ENCODE measurements at regions not wholly inside any gene's neighbourhood (a gene's known extent, or its start where the extent isn't known, plus 50 kb on each side); places are given as distances from the start of the nearest gene placed in this dataset.
"Not testable (repeated sequence)": the region's sequence is repeated elsewhere in the genome, so short reads cannot be mapped to it uniquely, and the experiment has no call there.

DNA sequence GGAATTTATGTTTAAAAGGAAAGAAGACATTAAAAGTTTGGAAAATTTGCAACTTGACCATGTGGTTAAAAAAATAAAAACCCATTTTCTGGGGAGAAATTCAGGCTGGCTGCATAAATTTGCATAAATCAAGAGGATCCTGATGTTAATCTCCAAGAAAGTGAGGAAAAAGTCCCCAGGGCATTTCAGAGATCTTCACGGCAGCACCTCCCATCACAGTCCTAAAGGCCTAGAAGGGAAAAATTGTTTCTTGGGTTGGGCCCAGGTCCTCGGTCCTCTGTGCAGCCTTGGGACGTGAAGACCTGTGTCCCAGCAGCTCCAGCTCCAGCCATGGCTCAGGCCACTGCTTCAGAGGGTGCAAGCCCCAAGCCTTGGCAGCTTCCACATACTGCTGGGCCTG, 560.3 kb downstream of the PRIM2 start:
- H3K27ac Mint-ChIP-seq (ENCODE audit: low read depth); H3K4me3 Mint-ChIP-seq; H3K27me3 Mint-ChIP-seq; ATAC-seq (replicated peaks; ENCODE audit: extremely low read depth, poor library complexity, severe bottlenecking); DNase-seq (ENCODE audit: low spot score in 2 of 2); H3K4me1 Mint-ChIP-seq; H3K9me3 Mint-ChIP-seq; H3K36me3 Mint-ChIP-seq (ENCODE audit: insufficient read depth): not testable (repeated sequence)

DNA sequence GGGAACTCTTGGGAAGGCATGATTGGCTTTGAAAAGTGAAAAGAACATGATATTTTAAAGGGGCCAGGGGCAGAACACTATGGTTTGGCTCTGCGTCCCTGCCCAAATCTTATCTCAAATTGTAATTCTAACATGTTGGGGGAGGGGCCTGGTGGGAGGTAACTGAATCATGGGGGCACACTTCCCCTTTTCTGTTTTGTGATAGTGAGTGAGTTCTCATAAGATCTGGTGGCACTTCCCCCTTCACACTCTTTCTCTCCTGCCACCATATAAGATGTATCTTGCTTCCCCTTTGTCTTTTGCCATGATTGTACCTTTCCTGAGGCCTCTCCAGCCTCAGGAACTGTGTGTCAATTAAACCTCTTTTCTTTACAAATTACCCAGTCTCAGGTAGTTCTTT, 561.4 kb downstream of the PRIM2 start:
- not testable (repeated sequence) for ATAC-seq (replicated peaks; ENCODE audit: extremely low read depth, poor library complexity, severe bottlenecking); H3K4me1 Mint-ChIP-seq; DNase-seq (ENCODE audit: low spot score in 2 of 2); H3K9me3 Mint-ChIP-seq; H3K4me3 Mint-ChIP-seq; H3K27ac Mint-ChIP-seq (ENCODE audit: low read depth); H3K36me3 Mint-ChIP-seq (ENCODE audit: insufficient read depth); H3K27me3 Mint-ChIP-seq

DNA sequence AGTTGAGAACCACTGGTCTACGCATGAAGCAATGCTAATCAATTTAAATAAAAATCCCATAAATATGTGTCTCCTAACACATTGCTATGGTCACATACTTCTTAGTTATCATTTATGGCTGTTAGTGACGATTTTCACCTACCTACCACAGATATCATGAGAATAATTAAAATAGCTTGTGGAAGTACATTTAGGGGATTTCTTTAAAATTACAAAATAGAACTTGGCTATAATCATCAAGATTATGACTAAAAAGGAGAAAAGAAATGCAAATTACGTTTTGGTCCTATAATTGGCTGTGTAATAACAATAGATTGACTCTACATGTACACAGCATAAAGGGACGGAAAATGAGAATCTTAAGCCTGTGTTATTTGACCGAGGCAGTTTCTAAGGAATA, 581.4 kb downstream of the PRIM2 start:
- not testable (repeated sequence) for H3K9me3 Mint-ChIP-seq; H3K4me3 Mint-ChIP-seq; ATAC-seq (replicated peaks; ENCODE audit: extremely low read depth, poor library complexity, severe bottlenecking); H3K27ac Mint-ChIP-seq (ENCODE audit: low read depth); H3K27me3 Mint-ChIP-seq; H3K36me3 Mint-ChIP-seq (ENCODE audit: insufficient read depth); DNase-seq (ENCODE audit: low spot score in 2 of 2); H3K4me1 Mint-ChIP-seq

DNA sequence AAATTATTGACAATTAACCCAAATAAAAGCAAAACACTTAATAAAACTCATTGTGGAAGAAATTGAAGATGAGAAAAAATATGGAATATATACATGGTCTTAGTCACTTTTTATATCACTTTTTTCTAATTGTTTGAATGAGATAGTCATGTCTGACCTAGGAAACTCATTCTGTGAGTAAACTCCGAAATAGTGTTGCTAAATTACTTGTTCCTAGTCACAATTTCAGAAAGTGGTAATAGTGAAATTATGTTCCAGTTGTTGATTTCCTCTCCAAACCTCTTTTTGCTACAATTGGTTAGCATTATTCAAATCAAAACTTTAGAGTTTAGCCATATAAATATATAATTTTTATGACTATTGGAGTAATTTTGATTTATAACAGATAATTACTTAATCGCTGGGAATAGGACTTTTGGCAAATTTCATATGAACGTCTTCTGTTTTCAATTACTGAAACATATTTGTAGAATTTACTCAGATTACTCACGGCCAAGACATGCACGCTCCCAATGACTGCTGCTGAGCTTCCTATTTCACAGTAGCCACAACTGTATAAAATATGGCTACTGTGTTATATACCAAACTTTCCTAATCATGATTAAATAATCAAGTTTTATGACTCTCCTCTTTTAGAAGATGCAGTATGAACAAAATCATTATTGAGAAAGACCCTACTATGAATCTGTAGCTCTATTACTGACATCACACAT, 583.4 kb downstream of the PRIM2 start:
- not testable (repeated sequence) for H3K4me1 Mint-ChIP-seq; DNase-seq (ENCODE audit: low spot score in 2 of 2); H3K36me3 Mint-ChIP-seq (ENCODE audit: insufficient read depth); H3K4me3 Mint-ChIP-seq; H3K9me3 Mint-ChIP-seq; H3K27ac Mint-ChIP-seq (ENCODE audit: low read depth); H3K27me3 Mint-ChIP-seq; ATAC-seq (replicated peaks; ENCODE audit: extremely low read depth, poor library complexity, severe bottlenecking)

DNA sequence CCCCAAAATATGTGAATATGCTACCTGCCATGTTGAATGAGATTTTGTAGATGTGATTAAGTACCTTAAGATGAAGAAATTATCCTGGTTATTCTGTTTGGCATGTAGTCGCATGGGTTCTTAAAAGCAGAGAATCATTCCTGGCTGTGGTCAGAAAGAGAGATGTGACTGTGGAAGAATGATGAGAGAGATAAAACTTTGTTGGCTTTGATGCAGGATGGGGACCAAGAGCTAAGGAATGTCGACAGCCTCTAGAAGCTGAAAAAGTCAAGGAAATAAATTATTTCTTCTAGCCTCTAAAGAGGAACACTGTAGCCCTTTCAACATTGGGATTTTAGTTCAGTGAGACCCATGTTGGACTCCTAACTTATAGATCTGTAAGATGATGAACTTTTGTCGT, 584.0 kb downstream of the PRIM2 start:
- DNase-seq (ENCODE audit: low spot score in 2 of 2); H3K9me3 Mint-ChIP-seq; H3K4me3 Mint-ChIP-seq; H3K27ac Mint-ChIP-seq (ENCODE audit: low read depth); ATAC-seq (replicated peaks; ENCODE audit: extremely low read depth, poor library complexity, severe bottlenecking); H3K4me1 Mint-ChIP-seq; H3K36me3 Mint-ChIP-seq (ENCODE audit: insufficient read depth); H3K27me3 Mint-ChIP-seq: not testable (repeated sequence)

DNA sequence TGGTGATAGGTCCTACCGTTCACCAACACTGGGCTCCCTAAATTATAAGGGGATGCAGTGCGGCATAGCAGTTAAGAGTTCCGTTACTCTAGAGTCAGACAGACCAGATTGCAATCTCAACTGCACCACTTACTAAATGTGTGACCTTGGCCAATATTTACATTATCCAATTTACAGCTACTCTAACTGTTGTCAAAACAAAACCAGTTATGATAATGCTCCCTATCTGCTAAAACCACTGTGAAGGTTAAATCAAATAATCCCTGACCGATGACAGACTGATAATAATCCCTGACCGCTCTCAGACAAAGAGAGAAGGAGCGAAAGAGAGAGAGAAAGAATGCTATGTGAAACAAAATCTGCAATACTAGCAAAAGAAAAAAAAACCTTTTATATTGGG, 586.9 kb downstream of the PRIM2 start:
- H3K27me3 Mint-ChIP-seq; H3K4me1 Mint-ChIP-seq; H3K9me3 Mint-ChIP-seq; ATAC-seq (replicated peaks; ENCODE audit: extremely low read depth, poor library complexity, severe bottlenecking); H3K4me3 Mint-ChIP-seq; H3K36me3 Mint-ChIP-seq (ENCODE audit: insufficient read depth); DNase-seq (ENCODE audit: low spot score in 2 of 2); H3K27ac Mint-ChIP-seq (ENCODE audit: low read depth): not testable (repeated sequence)

DNA sequence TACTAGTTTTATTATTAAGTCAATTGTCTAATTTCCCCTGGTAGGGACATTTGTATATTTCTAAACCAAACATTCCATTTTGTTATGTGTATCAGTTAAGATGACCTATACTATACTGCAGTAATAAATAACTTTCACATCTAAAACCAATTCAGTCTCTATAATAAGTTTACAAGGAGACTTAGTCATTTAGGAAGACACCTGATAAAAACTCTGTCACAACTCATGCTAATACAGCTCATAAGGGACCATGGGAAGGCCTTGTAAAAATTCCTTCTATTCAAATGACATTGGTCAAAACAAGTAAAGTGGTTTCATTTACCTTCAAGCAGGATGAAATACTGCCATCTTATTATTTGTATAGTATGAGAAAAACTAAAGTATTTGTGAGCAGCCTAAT, 597.9 kb downstream of the PRIM2 start:
- H3K27ac Mint-ChIP-seq (ENCODE audit: low read depth); H3K27me3 Mint-ChIP-seq; H3K9me3 Mint-ChIP-seq; DNase-seq (ENCODE audit: low spot score in 2 of 2); ATAC-seq (replicated peaks; ENCODE audit: extremely low read depth, poor library complexity, severe bottlenecking); H3K4me3 Mint-ChIP-seq; H3K36me3 Mint-ChIP-seq (ENCODE audit: insufficient read depth); H3K4me1 Mint-ChIP-seq: not testable (repeated sequence)

DNA sequence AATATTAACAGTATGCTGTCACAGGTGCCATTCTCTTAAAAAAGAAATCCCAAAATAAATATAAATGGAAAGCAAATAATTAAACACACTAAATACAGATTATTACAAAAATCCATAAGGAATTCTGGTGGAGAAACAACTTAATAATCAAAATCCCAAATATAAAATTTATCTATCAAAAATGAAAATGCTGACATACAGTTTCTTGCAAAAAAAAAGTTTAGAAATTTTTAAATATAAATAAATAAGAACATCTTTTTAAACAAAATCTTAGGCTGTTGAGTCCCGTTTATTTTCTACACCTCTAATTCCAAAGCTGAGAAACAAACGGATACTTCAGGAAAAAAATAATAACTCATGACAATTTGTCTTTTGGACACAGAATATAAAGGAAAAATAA, 625.5 kb downstream of the PRIM2 start:
- H3K4me3 Mint-ChIP-seq; H3K27ac Mint-ChIP-seq (ENCODE audit: low read depth); ATAC-seq (replicated peaks; ENCODE audit: extremely low read depth, poor library complexity, severe bottlenecking); H3K27me3 Mint-ChIP-seq; DNase-seq (ENCODE audit: low spot score in 2 of 2); H3K9me3 Mint-ChIP-seq; H3K4me1 Mint-ChIP-seq: not testable (repeated sequence)
- peaks cover 12% of the 10 kb centered on the region for H3K36me3 Mint-ChIP-seq (ENCODE audit: insufficient read depth)

DNA sequence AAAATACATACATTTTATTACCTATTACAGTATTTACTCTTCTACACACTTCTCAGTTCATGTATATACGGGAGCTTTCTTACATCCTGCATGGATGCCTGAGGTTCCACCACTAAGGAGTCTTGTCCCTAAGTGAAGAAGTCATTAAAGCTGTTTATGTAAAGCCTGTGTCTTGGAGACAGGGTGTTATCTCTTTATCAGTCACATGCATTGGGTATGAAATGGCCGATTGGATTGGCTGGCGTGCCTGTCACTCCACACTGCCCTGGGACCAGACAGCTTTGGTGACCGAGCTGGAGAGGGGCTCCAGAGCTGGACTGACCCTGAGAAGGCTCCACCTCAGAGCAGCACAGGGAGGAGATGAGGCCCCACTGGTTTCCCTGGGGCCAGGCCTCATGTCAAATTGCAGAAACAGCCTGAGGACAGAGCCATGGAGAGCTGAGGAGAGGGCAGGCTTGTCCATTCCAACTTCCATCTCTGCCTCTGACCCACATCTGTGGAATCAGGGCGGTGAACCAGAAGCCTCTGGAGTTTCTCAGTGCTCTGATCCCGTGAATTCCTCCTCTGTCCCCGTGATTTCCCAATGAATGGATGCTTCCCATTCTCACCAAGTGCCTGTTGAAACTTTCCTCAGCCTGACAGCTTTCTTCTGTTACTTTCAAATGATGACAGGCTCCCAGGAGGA, 628.8 kb downstream of the PRIM2 start:
- H3K27ac Mint-ChIP-seq (ENCODE audit: low read depth); H3K27me3 Mint-ChIP-seq; ATAC-seq (replicated peaks; ENCODE audit: extremely low read depth, poor library complexity, severe bottlenecking): not testable (repeated sequence)

DNA sequence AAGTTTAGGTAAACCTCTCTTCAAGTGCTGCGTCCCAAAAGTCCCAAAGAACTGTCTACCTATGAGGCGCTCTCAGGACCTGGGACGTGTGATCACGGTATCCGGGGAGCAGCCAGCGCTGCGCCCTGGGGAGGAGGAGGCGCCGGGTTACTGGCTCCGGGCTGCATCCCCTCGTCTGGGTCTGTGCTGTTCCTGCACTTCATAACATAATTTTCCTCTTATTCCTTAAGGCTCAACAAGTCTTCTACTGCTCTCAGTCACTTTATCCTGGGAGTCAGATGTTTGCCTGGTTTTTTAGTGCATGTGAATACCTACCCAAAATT, 629.3 kb downstream of the PRIM2 start:
- not testable (repeated sequence) for H3K4me3 Mint-ChIP-seq

More for the DNA sequence above, 628.8 kb downstream of the PRIM2 start:
- DNase-seq (ENCODE audit: low spot score in 2 of 2); H3K9me3 Mint-ChIP-seq; H3K4me3 Mint-ChIP-seq; H3K4me1 Mint-ChIP-seq: not testable (repeated sequence)
- H3K36me3 Mint-ChIP-seq (ENCODE audit: insufficient read depth) = peaks cover 22% of the 10 kb centered on the region

DNA sequence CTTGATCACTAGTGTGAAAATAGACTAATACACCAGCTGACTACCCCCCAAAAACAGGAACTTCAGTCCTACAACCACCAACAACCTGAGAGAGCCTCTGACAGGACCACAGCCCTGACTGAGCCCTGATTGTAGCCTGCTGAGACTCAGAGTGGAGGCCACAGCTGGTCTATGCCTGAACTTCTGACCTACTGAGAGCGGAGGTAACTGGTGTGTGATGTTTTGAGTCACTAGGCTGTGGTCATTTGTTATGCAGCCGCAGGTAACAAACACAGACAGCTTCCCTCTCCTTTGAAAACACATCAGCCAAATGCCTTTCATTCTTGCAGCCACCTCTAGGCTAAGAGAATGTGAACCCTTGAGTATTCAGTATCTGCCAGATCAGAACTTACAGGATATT, 631.1 kb downstream of the PRIM2 start:
- H3K4me1 Mint-ChIP-seq; H3K4me3 Mint-ChIP-seq; DNase-seq (ENCODE audit: low spot score in 2 of 2); H3K27me3 Mint-ChIP-seq; ATAC-seq (replicated peaks; ENCODE audit: extremely low read depth, poor library complexity, severe bottlenecking); H3K9me3 Mint-ChIP-seq; H3K27ac Mint-ChIP-seq (ENCODE audit: low read depth): not testable (repeated sequence)
- H3K36me3 Mint-ChIP-seq (ENCODE audit: insufficient read depth) = peaks cover 28% of the 10 kb centered on the region

More for the DNA sequence above, 629.3 kb downstream of the PRIM2 start:
- not testable (repeated sequence) for H3K4me1 Mint-ChIP-seq; DNase-seq (ENCODE audit: low spot score in 2 of 2); H3K27me3 Mint-ChIP-seq; H3K9me3 Mint-ChIP-seq; ATAC-seq (replicated peaks; ENCODE audit: extremely low read depth, poor library complexity, severe bottlenecking); H3K27ac Mint-ChIP-seq (ENCODE audit: low read depth)
- peaks cover 22% of the 10 kb centered on the region for H3K36me3 Mint-ChIP-seq (ENCODE audit: insufficient read depth)

DNA sequence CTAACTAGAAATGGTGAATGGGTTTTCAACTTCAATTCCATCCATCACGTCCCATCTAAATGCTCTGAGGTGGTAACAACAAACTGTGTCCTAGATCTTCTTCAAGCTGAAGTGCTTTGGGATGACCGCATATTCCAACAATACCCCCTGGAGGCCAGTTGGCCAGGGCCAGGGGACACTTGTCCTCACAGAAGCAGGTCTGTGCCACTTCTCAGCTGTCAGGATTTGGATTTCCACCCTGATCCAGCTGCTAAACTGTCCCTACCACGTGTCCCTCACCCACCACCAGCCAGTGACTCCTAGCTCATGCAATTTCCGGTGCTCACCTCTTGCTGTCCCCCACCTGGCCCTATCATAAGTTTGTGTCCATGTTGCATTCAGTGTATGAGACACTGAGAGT, 633.0 kb downstream of the PRIM2 start:
- not testable (repeated sequence) for H3K27ac Mint-ChIP-seq (ENCODE audit: low read depth); ATAC-seq (replicated peaks; ENCODE audit: extremely low read depth, poor library complexity, severe bottlenecking)

DNA sequence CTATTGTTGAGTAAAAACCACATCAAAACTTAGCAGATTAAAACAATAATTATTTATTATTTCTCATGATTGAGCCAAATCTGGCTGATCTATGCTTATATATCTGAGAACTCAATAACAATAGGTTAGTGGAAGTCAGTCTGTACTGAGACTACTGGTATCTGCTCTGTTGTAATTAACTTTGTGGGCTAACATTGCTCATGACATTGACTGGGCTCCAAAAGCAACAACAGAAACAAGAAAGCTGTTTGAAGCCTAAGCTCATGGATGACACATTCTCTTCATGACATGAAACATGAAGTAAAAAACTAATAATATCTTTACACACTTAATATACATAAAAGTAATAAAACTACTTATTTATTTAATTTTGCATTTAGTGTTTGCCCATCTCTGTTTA, 649.3 kb downstream of the PRIM2 start:
- H3K4me3 Mint-ChIP-seq; H3K9me3 Mint-ChIP-seq; H3K27ac Mint-ChIP-seq (ENCODE audit: low read depth); H3K36me3 Mint-ChIP-seq (ENCODE audit: insufficient read depth); ATAC-seq (replicated peaks; ENCODE audit: extremely low read depth, poor library complexity, severe bottlenecking); H3K4me1 Mint-ChIP-seq; DNase-seq (ENCODE audit: low spot score in 2 of 2): not testable (repeated sequence)
- peaks cover 36% of the 10 kb centered on the region for H3K27me3 Mint-ChIP-seq

More for the DNA sequence above, 633.0 kb downstream of the PRIM2 start:
- H3K4me3 Mint-ChIP-seq; H3K9me3 Mint-ChIP-seq; DNase-seq (ENCODE audit: low spot score in 2 of 2); H3K4me1 Mint-ChIP-seq; H3K27me3 Mint-ChIP-seq: not testable (repeated sequence)
- H3K36me3 Mint-ChIP-seq (ENCODE audit: insufficient read depth) = peaks cover 27% of the 10 kb centered on the region
